Fibroblast of skin of left quadriceps (primary cell): ENCODE measurements at regions not wholly inside any gene's neighbourhood (a gene's known extent, or its start where the extent isn't known, plus 50 kb on each side); places are given as distances from the start of the nearest gene placed in this dataset.
"Not testable (repeated sequence)": the region's sequence is repeated elsewhere in the genome, so short reads cannot be mapped to it uniquely, and the experiment has no call there.

ENCODE experiments used
- DNase-seq, 2 experiments: peaks; one replicate each; pipeline ENCODE4 v3.0.0-alpha.2; 2013; ENCODE audit warnings: low read depth in 2 of 2

GRCh38 chr5:166285361-166285760 lies 2006.1 kb upstream of the WWC1 start:
- no peak for DNase-seq

GRCh38 chr5:166286832-166287231 lies 2004.6 kb upstream of the WWC1 start:
- no peak for DNase-seq

- no peak for DNase-seq
Measured at GRCh38 chr5:166287866-166288265, 2003.6 kb upstream of the WWC1 start.

- DNase-seq = not testable (repeated sequence)
Measured at GRCh38 chr5:166291800-166292199, 1999.6 kb upstream of the WWC1 start.

- DNase-seq = no peak
Measured at GRCh38 chr5:166293892-166294291, 1997.6 kb upstream of the WWC1 start.

GRCh38 chr5:166302166-166302565 lies 1989.3 kb upstream of the WWC1 start:
- DNase-seq = no peak

- DNase-seq = no peak
Measured at GRCh38 chr5:166317425-166317824, 1974.0 kb upstream of the WWC1 start.

- no peak for DNase-seq
Measured at GRCh38 chr5:166320920-166321480, 1970.4 kb upstream of the WWC1 start.

- no peak for DNase-seq
Measured at GRCh38 chr5:166324372-166324771, 1967.1 kb upstream of the WWC1 start.

GRCh38 chr5:166329149-166329800 lies 1962.2 kb upstream of the WWC1 start:
- no peak for DNase-seq

- no peak for DNase-seq
Measured at GRCh38 chr5:166330036-166330435, 1961.4 kb upstream of the WWC1 start.

GRCh38 chr5:166331521-166331920 lies 1959.9 kb upstream of the WWC1 start:
- DNase-seq = no peak

- no peak for DNase-seq
Measured at GRCh38 chr5:166338801-166339200, 1952.6 kb upstream of the WWC1 start.

- no peak for DNase-seq
Measured at GRCh38 chr5:166340039-166340438, 1951.4 kb upstream of the WWC1 start.

- DNase-seq = no peak
Measured at GRCh38 chr5:166341740-166342337, 1949.6 kb upstream of the WWC1 start.

- DNase-seq = peak in 1 of 2 experiments; percentile 29
Measured at GRCh38 chr5:166342402-166342801, 1949.0 kb upstream of the WWC1 start.

GRCh38 chr5:166346726-166347374 lies 1944.6 kb upstream of the WWC1 start:
- no peak for DNase-seq

GRCh38 chr5:166349046-166349445 lies 1942.4 kb upstream of the WWC1 start:
- peak; percentile 50 to 54 for DNase-seq

GRCh38 chr5:166353580-166353979 lies 1937.9 kb upstream of the WWC1 start:
- DNase-seq = no peak

- DNase-seq = no peak
Measured at GRCh38 chr5:166354332-166354731, 1937.1 kb upstream of the WWC1 start.

GRCh38 chr5:166356096-166356495 lies 1935.3 kb upstream of the WWC1 start:
- DNase-seq = no peak

- no peak for DNase-seq
Measured at GRCh38 chr5:166358127-166358830, 1933.2 kb upstream of the WWC1 start.
